ENCODE measurements at regions not wholly inside any gene's neighbourhood (a gene's known extent, or its start where the extent isn't known, plus 50 kb on each side); places are given as distances from the start of the nearest gene placed in this dataset.

DNA sequence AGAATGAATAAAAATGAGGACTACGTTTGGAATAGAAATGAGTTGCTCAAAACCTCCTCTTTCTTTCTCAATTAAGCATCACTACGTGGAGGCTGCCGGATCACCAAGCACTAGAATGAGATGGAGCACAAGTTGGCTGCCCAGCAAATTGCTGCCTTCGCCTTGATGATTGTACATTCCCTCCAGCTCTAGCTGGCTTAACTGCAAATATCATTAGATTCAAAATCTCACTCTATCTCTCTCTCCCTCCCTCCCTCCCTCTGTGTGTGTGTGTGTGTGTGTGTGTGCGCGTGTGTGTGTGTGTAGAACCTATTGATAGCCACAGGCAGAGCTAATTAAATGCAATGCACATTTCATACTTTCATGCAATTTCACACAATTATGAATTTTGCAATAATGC is 310.7 kb upstream of the CDH4 start:
- TF ChIP-seq POLR2AphosphoS5 (IDR thresholded peaks at IDR 0.05; ENCODE audit: low read depth, low read length) (no peak), TAF1 (IDR thresholded peaks at IDR 0.05; ENCODE audit: borderline replicate concordance, insufficient read depth, low read length) (no peak), SIN3A (IDR thresholded peaks at IDR 0.05; ENCODE audit: borderline replicate concordance, insufficient read depth, low read length) (no peak), FOXP2 (optimal IDR thresholded peaks at IDR 0.05; ENCODE audit: borderline replicate concordance, extremely low read depth, extremely low read length, insufficient read depth) (no peak)
- TF ChIP-seq, protein P1, sequence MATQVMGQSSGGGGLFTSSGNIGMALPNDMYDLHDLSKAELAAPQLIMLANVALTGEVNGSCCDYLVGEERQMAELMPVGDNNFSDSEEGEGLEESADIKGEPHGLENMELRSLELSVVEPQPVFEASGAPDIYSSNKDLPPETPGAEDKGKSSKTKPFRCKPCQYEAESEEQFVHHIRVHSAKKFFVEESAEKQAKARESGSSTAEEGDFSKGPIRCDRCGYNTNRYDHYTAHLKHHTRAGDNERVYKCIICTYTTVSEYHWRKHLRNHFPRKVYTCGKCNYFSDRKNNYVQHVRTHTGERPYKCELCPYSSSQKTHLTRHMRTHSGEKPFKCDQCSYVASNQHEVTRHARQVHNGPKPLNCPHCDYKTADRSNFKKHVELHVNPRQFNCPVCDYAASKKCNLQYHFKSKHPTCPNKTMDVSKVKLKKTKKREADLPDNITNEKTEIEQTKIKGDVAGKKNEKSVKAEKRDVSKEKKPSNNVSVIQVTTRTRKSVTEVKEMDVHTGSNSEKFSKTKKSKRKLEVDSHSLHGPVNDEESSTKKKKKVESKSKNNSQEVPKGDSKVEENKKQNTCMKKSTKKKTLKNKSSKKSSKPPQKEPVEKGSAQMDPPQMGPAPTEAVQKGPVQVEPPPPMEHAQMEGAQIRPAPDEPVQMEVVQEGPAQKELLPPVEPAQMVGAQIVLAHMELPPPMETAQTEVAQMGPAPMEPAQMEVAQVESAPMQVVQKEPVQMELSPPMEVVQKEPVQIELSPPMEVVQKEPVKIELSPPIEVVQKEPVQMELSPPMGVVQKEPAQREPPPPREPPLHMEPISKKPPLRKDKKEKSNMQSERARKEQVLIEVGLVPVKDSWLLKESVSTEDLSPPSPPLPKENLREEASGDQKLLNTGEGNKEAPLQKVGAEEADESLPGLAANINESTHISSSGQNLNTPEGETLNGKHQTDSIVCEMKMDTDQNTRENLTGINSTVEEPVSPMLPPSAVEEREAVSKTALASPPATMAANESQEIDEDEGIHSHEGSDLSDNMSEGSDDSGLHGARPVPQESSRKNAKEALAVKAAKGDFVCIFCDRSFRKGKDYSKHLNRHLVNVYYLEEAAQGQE (IDR thresholded peaks at IDR 0.05; ENCODE audit: insufficient read depth in 1 of 2, low read depth in 2 of 2, low read length in 2 of 2), result no peak

Data from PFSK-1 (cell line).